ENCODE measurements at regions not wholly inside any gene's neighbourhood (a gene's known extent, or its start where the extent isn't known, plus 50 kb on each side); places are given as distances from the start of the nearest gene placed in this dataset.

GRCh38 chr11:27287205-27287604 lies 75.8 kb downstream of the CCDC34 start:
- no peak overlapping the region for H3K4me3 ChIP-seq (ENCODE audit: low read depth, low read length)
- DNase-seq (ENCODE audit: extremely low spot score), result no peak
- 73% methylated on average over 1 of the region's 1 CpG for WGBS
- H3K4me1 ChIP-seq (ENCODE audit: insufficient read depth), result no peaks in the 10 kb centered on the region
- H3K36me3 ChIP-seq (ENCODE audit: insufficient read depth), result no peaks in the 10 kb centered on the region
- H3K27ac ChIP-seq (ENCODE audit: low read depth), result no peak overlapping the region

- Histone ChIP-seq H3K36me3 (ENCODE audit: insufficient read depth) (no peaks in the 10 kb centered on the region), H3K4me3 (ENCODE audit: low read depth, low read length) (no peak overlapping the region), H3K4me1 (ENCODE audit: insufficient read depth) (no peaks in the 10 kb centered on the region), H3K27ac (ENCODE audit: low read depth) (no peak overlapping the region)
- WGBS, result 76% methylated on average over 3 of the region's 3 CpGs
- DNase-seq (ENCODE audit: extremely low spot score), result no peak
These were observed 77.3 kb downstream of the CCDC34 start for GRCh38 chr11:27285761-27286160.

DNA sequence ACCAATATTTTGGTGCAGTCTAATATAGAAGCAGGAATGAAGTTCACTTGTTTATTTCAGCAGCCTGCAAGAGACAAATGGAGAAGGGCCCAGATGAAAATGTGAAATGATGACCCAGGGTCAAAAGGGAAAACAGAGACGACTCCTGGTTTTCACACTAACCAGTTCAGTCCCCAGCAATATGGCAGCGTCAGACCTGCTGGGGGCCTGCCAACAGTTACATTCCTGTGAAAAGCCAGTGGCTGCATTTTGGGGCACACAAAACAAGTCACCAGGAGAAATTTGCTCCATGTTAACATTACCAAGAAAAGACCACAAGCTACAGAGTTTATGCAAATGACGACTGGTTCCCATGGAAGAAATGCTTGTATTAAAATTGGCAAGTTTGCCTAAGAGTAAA lies 80.2 kb downstream of the CCDC34 start:
- DNase-seq (ENCODE audit: extremely low spot score), result no peak
- no peaks in the 10 kb centered on the region for H3K4me1 ChIP-seq (ENCODE audit: insufficient read depth)

GRCh38 chr11:27281740-27282590 lies 81.0 kb downstream of the CCDC34 start:
- Histone ChIP-seq H3K4me3 (ENCODE audit: low read depth, low read length) (no peak overlapping the region), H3K36me3 (ENCODE audit: insufficient read depth) (no peaks in the 10 kb centered on the region), H3K4me1 (ENCODE audit: insufficient read depth) (no peaks in the 10 kb centered on the region), H3K27ac (ENCODE audit: low read depth) (no peak overlapping the region)
- peak; percentile 23 for DNase-seq (ENCODE audit: extremely low spot score)
- WGBS, result 46% methylated on average over 9 of the region's 9 CpGs

More for the DNA sequence above, 80.2 kb downstream of the CCDC34 start:
- Histone ChIP-seq H3K36me3 (ENCODE audit: insufficient read depth) (no peaks in the 10 kb centered on the region), H3K4me3 (ENCODE audit: low read depth, low read length) (no peak overlapping the region), H3K27ac (ENCODE audit: low read depth) (no peak overlapping the region)
- WGBS, result 54% methylated on average over 3 of the region's 3 CpGs

- H3K27ac ChIP-seq (ENCODE audit: low read depth), result no peak overlapping the region
- H3K4me3 ChIP-seq (ENCODE audit: low read depth, low read length), result no peak overlapping the region
- no peak for DNase-seq (ENCODE audit: extremely low spot score)
- WGBS, result 80% methylated on average over 2 of the region's 2 CpGs
- no peaks in the 10 kb centered on the region for H3K36me3 ChIP-seq (ENCODE audit: insufficient read depth)
- no peaks in the 10 kb centered on the region for H3K4me1 ChIP-seq (ENCODE audit: insufficient read depth)
These were observed 81.7 kb downstream of the CCDC34 start for GRCh38 chr11:27281276-27281675.

- no peaks in the 10 kb centered on the region for H3K4me1 ChIP-seq (ENCODE audit: insufficient read depth)
- DNase-seq (ENCODE audit: extremely low spot score), result no peak
- no peaks in the 10 kb centered on the region for H3K36me3 ChIP-seq (ENCODE audit: insufficient read depth)
- 78% methylated on average over 3 of the region's 3 CpGs for WGBS
- no peak overlapping the region for H3K4me3 ChIP-seq (ENCODE audit: low read depth, low read length)
- H3K27ac ChIP-seq (ENCODE audit: low read depth), result no peak overlapping the region
These were observed 82.9 kb downstream of the CCDC34 start for GRCh38 chr11:27280140-27280539.

DNA sequence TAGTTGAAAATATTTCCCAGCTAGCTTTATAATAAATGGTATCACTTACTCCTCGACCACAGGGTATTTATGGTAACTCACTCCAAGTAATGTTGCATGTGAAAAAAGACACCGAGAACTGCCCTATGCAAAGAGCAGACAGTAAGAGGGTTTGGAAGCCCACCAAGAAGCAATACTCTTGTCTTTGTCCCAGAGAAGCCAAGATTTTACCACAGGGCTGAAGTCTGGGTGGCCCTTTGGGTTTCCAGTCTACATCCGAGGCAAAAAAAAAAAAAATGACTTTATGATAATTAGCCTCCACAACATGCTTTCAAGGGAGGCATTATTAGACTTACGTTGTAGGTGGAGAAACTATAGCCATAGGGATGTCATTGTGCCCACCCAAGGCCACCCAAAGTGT lies 83.6 kb downstream of the CCDC34 start:
- Histone ChIP-seq H3K36me3 (ENCODE audit: insufficient read depth) (no peaks in the 10 kb centered on the region), H3K27ac (ENCODE audit: low read depth) (no peak overlapping the region), H3K4me1 (ENCODE audit: insufficient read depth) (no peaks in the 10 kb centered on the region), H3K4me3 (ENCODE audit: low read depth, low read length) (no peak overlapping the region)
- no peak for DNase-seq (ENCODE audit: extremely low spot score)
- WGBS, result 79% methylated on average over 4 of the region's 4 CpGs

- H3K36me3 ChIP-seq (ENCODE audit: insufficient read depth), result no peaks in the 10 kb centered on the region
- 85% methylated on average over 1 of the region's 1 CpG for WGBS
- no peaks in the 10 kb centered on the region for H3K4me1 ChIP-seq (ENCODE audit: insufficient read depth)
- H3K4me3 ChIP-seq (ENCODE audit: low read depth, low read length), result no peak overlapping the region
- no peak for DNase-seq (ENCODE audit: extremely low spot score)
- no peak overlapping the region for H3K27ac ChIP-seq (ENCODE audit: low read depth)
These were observed 85.2 kb downstream of the CCDC34 start for GRCh38 chr11:27277843-27278242.

GRCh38 chr11:27276141-27276540 lies 86.9 kb downstream of the CCDC34 start:
- no peaks in the 10 kb centered on the region for H3K4me1 ChIP-seq (ENCODE audit: insufficient read depth)
- no peaks in the 10 kb centered on the region for H3K36me3 ChIP-seq (ENCODE audit: insufficient read depth)
- H3K4me3 ChIP-seq (ENCODE audit: low read depth, low read length), result no peak overlapping the region
- 78% methylated on average over 1 of the region's 1 CpG for WGBS
- no peak overlapping the region for H3K27ac ChIP-seq (ENCODE audit: low read depth)
- no peak for DNase-seq (ENCODE audit: extremely low spot score)

- Histone ChIP-seq H3K27ac (ENCODE audit: low read depth) (no peak overlapping the region), H3K4me1 (ENCODE audit: insufficient read depth) (no peaks in the 10 kb centered on the region), H3K36me3 (ENCODE audit: insufficient read depth) (no peaks in the 10 kb centered on the region), H3K4me3 (ENCODE audit: low read depth, low read length) (no peak overlapping the region)
- no peak for DNase-seq (ENCODE audit: extremely low spot score)
These were observed 88.1 kb downstream of the CCDC34 start for GRCh38 chr11:27274854-27275395.

DNA sequence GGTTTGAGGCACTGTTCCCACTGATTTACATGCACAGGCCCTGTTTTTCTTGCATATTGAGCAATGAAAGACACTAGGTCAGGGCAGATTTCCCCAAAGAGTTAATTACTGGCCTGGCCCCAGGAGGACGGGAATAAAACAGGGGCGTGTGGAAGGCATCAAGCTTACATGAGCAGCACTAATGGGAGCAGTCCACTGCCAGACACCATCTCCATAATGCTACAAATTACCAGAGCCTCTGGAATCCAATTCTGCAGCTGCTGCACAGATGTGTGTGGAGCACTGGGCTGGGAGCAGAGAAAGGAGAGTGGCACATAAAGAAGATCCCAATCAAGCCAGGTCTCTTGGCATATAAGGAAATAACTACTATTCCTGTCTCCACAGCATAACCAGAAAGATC lies 96.9 kb downstream of the CCDC34 start:
- Histone ChIP-seq H3K4me3 (ENCODE audit: low read depth, low read length) (no peak overlapping the region), H3K36me3 (ENCODE audit: insufficient read depth) (no peaks in the 10 kb centered on the region), H3K4me1 (ENCODE audit: insufficient read depth) (no peaks in the 10 kb centered on the region), H3K27ac (ENCODE audit: low read depth) (no peak overlapping the region)
- WGBS, result 57% methylated on average over 2 of the region's 2 CpGs
- DNase-seq (ENCODE audit: extremely low spot score), result no peak

GRCh38 chr11:27263986-27264385 lies 99.0 kb downstream of the CCDC34 start:
- 83% methylated on average over 3 of the region's 3 CpGs for WGBS
- Histone ChIP-seq H3K36me3 (ENCODE audit: insufficient read depth) (no peaks in the 10 kb centered on the region), H3K4me3 (ENCODE audit: low read depth, low read length) (no peak overlapping the region), H3K27ac (ENCODE audit: low read depth) (no peak overlapping the region), H3K4me1 (ENCODE audit: insufficient read depth) (no peaks in the 10 kb centered on the region)
- DNase-seq (ENCODE audit: extremely low spot score), result no peak

- Histone ChIP-seq H3K4me3 (ENCODE audit: low read depth, low read length) (no peak overlapping the region), H3K36me3 (ENCODE audit: insufficient read depth) (no peaks in the 10 kb centered on the region), H3K27ac (ENCODE audit: low read depth) (no peak overlapping the region), H3K4me1 (ENCODE audit: insufficient read depth) (no peaks in the 10 kb centered on the region)
- no peak for DNase-seq (ENCODE audit: extremely low spot score)
These were observed 100.0 kb downstream of the CCDC34 start for GRCh38 chr11:27263046-27263445.

DNA sequence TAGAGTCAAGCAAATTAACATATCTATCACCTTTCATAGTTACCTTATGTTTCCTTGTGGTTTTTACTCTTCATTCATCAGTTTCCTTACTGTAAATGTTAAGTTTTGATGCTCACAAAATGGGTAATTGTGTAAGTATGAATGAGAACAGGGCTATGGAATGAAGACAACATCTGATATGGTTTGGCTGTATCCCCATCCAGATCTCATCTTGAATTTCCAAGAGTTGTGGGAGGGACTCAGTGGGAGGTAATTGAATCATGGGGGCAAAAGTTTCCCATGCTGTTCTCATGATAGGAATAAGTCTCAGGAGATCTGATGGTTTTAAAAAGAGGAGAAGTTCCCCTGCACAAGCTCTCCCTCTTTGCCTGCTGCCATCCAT lies 107.6 kb downstream of the CCDC34 start:
- no peak overlapping the region for H3K27ac ChIP-seq (ENCODE audit: low read depth)
- H3K36me3 ChIP-seq (ENCODE audit: insufficient read depth), result no peaks in the 10 kb centered on the region
- H3K4me3 ChIP-seq (ENCODE audit: low read depth, low read length), result no peak overlapping the region
- DNase-seq (ENCODE audit: extremely low spot score), result no peak
- no peaks in the 10 kb centered on the region for H3K4me1 ChIP-seq (ENCODE audit: insufficient read depth)
